NCI-H1694 (cell line): ENCODE measurements at regions not wholly inside any gene's neighbourhood (a gene's known extent, or its start where the extent isn't known, plus 50 kb on each side); places are given as distances from the start of the nearest gene placed in this dataset.
"Not testable (repeated sequence)": the region's sequence is repeated elsewhere in the genome, so short reads cannot be mapped to it uniquely, and the experiment has no call there.

Source experiments
- DNase-seq: peaks from one replicate; lab custom pipeline; 2025; lab: John Stamatoyannopoulos, UW

DNA sequence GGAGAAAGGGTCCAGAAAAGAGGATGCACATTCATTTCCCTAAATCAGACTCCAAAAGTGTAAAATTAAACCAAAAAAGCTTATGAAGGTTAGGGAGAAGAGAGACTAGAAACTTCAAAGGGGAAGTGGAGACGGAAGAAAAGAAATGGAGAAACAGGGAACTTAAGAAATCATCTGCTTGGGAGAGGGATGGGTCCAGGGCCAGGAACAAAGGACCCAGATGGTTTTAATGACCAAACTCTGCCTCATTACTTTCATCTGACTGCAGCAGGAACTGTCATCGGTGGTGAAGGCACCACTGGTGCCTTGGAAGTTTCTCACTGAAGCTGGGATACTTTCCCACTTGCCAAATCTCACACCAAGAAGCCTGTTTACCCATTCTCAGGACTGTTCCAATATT is 70.5 kb upstream of the SLC4A7 start:
- no peak for DNase-seq

DNA sequence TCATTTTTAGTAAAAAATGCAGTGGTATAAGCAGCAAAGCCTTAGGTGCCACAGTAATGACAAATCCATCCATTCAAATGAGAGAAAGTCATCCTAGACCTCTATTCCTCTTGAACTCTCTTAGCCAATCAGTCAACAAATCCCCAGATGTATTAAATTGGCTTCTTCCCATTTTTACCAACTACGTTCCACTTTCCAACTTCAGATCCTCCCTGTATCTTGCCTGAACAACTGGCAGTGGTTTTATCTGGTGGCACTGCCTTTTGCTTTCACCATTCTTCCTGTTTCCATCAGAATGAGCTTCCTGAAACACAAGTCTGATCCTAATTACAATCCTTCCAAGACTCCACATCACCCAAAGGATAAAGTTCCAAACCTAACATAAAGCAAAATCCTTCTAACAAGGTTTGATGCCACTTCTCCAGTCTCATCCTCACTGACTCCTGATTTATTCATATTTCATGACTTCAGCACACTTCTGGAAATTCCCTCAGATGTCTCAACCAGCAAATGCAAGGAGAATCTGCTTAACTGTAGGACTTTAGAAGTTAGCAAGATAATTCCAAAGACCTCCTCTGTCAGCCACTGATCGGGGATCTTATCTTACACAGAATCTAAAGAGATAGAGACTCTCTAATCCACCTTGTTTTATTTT is 69.8 kb upstream of the SLC4A7 start:
- no peak for DNase-seq

DNA sequence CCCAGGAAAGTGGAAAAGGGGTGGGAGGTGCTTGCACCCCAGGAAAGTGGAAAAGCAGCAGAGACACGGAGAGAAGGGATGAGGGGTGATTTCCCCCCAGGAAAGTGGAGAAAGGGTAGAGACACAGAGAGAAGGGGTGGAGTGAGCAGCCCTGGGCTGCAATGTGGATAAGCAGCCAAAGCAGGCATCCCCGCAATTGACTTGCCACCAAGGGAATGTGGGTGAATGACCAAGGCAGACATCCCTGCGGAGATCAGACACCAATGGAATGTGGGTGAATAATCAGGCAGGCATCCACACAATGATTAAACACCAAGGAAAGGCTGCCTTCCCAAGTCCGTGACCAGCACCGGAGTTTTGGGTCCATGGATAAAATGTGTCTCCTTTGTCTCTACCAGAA is 68.5 kb upstream of the SLC4A7 start:
- DNase-seq = not testable (repeated sequence)

DNA sequence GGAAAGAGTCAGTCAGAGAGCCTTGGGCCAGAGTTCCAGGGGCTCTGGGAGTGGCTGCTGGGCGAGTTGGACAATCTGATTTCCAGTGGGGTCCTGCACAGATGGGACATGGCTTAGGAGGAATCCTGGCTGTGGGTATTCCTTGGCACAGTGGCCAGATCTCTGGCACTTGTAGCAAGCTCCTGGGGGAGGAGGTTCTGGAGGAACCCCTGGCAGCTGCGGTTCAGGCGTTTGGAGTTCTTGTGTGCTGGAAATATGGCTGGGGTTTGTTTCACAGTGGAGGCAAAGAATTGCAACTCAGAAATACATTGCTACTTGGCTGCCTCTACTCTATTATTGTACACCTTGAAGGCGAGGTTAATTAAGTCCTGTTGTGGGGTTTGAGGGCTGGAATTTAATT is 67.2 kb upstream of the SLC4A7 start:
- DNase-seq = not testable (repeated sequence)

DNA sequence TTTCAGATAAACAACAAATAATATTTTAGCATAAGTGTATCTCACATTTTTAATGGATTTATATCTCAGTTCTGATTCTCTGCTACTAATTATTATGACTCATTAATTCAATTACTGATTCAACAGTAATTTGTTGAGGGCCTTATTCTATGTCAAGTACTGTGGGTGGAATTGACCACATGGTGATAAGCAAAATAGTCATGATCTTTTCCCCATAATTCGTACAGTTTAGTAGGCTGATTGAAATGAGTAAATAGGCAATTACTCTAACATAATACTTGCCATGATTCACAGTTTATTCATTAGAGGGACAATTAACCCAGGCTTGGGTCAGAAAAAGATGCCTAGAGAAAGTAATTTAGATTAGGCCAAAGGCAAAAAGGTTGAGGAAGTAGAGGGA is 60.9 kb upstream of the SLC4A7 start:
- no peak for DNase-seq

DNA sequence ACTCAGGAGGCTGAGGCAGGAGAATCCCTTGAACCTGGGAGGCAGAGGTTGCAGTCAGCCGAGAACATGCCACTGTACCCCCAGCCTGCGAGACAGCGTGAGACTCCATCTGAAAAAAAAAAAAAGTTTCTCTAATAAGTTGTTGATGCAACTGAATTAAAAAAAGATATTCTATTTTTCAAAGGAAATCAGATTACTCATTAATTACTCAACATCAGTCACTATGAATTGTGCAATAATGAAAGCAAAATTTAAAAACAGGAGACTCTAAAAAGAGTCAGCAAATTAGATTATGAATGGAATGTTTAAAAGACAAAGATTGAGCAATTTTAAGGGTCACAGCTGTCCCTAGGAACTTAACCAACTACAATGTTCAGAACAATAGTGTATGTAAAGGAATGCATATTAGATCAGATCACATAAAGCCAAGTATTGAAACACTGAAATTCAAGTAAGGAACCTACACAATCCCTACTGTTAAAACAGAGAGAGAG is 60.2 kb upstream of the SLC4A7 start:
- no peak for DNase-seq

DNA sequence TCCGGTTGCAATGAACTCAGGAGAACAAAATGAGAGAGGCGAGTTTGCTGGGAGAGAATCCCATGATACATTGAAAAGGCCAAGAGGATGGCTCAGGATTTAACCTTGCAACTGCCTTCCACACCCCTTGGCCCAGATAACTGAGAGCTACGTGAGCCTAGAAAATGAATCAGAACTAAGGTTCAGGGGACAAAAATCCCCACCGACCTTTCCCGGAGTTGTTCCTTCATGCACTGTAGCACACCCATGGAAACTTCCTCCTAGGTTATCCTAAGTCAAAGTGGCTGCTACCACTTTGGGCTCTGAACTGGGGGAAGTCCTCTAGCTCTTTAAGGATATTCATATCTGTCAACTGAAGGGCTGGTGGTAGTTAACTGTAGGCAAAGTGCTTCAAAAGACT is 58.3 kb upstream of the SLC4A7 start:
- no peak for DNase-seq

DNA sequence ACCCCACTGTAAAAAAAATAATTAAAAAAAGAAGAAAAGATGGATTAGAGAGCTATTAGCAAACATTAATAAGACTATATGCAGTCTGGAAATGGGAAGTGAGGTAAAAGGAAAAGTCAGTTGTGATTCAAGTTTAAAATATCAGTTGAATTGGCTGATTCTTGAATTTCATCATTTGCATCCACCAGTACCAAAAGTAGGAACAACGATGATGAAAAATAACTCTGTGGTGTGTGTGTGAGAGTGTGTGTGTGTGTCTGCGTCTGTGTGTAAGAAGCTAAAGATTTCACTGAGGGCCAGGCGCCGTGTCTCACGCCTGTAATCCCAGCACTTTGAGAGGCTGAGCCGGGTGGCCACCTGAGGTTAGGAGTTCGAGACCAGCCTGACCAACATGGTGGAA is 56.0 kb upstream of the SLC4A7 start:
- no peak for DNase-seq

DNA sequence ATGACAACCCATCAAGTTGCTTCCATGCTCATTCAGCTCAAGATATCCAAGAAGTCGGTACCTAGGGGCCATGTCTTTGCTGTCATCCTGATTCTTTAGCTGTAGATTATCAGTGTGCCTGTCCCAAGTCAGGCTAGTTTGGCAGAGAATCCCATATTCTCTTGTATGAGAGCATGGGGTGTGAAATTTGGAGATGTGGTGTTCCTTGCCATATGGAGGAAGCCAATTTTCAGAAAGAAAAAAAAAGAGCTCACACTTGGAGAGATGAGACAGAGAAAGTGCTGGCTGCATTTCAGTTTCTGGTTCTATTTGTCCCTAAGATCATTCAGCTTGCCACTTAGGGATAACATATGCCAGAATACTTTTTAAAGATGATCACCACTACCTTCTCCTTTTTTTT is 52.3 kb upstream of the SLC4A7 start:
- no peak for DNase-seq

DNA sequence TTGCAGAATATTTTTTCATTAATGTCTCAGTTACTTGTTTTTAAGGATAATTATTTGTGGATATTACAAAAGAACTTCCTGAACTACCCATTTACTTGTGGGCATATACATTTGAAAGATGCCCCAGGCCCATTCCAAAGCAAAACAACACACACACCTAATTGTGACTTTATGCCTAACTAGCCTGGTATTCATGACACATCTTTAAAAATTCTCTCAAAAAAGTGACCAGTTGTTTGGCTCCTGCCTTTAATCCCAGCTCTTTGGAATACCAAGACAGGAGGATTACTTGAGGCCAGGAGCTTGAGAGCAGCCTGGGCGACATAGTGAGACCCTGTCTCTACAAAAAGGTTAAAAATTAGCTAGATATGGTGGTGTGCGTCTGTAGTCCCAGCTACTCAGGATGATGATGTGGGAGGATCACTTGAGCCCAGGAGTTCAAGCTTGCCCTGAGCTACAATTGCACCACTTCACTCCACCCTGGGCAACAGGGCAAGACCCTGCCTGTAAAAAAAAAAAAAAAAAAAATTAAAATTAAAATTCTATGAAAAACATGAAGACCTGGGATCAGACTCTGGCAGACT is 51.7 kb upstream of the SLC4A7 start:
- DNase-seq = no peak

DNA sequence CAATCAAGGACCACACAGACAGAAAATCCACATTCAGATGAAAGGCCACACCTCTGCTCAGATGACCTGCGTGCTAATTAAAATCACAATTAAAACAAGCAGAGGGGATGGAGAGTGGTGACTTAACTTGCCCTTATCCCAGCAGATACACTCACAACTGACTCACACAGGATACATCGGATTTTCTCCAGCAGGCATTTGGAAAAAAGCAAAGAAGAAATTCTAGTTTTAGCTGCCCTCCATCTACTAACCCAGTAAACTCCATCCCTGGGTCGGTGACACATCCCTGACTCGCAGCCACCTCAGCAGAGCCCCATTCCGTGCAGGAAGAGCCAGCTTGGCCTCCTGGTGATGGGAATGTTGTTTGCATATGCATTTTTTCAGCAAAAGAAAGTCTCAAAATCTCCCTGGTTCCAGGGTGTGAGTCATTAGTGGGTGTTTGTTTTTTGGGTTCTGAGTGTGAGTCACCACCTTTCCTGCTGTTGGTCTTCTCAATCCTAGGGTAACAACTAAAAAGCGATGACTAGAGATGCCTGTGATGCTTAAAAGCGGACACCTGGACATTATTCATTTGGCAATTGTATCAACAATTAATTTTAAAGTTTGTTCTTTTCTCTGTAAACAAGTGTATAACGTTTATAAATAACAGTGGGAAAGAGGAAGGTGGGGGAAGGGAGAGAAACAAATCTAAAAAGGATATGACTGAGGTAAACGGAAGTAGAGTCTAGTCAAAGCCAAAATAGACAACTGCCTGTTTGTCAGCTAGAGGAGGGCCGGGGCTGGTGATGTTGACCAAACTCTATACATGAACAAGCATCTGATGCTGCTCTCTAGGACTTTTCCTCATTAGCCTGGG is 49.8 kb upstream of the SLC4A7 start:
- no peak for DNase-seq
